ENCODE measurements at regions not wholly inside any gene's neighbourhood (a gene's known extent, or its start where the extent isn't known, plus 50 kb on each side); places are given as distances from the start of the nearest gene placed in this dataset.

DNA sequence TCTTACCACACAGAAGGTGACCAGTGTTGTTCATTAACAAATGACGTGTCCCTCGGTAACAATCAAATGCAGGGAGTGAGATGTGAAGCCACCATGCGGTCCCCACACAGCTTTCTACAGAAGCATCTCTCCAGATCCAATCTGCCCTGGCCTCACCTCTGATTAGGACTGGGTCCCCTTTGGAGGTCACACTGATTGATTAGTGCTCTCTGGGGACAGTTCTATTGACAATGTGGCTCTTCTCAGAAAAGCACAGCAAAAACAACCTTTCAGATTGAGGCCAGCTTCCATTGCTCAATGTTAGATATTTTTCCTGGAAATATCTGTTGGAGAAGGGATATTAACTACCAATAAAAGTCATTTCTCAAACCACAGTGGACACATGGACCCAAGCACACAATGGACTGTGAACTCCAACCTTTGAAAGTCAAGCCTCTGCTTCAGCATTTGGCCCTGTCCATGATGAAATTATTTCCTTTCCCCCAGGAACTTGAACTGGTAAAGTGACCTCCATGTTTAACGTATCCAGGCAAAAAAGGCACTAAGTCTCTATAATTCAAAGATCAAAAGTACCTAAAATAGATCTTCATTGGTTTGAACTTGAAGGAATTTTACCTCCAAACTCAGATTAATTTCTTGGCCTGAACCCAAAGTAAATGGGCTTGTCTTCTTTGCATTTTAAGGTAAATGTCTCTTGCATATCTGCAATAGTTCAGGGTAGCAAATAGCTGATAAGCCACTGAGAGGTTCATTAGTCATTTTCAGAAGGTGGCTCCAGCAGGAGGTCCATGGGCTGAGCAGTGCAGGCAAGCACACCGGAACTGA is 118.5 kb downstream of the FOXA2 start:
- Mint-ChIP-seq H3K27me3 (no peaks in the 10 kb centered on the region), H3K9me3 (no peaks in the 10 kb centered on the region), H3K36me3 (ENCODE audit: low read depth) (no peaks in the 10 kb centered on the region), H3K4me3 (no peak overlapping the region), H3K27ac (no peak overlapping the region), H3K4me1 (no peaks in the 10 kb centered on the region)
- DNase-seq (no peak), ATAC-seq (no peak)

DNA sequence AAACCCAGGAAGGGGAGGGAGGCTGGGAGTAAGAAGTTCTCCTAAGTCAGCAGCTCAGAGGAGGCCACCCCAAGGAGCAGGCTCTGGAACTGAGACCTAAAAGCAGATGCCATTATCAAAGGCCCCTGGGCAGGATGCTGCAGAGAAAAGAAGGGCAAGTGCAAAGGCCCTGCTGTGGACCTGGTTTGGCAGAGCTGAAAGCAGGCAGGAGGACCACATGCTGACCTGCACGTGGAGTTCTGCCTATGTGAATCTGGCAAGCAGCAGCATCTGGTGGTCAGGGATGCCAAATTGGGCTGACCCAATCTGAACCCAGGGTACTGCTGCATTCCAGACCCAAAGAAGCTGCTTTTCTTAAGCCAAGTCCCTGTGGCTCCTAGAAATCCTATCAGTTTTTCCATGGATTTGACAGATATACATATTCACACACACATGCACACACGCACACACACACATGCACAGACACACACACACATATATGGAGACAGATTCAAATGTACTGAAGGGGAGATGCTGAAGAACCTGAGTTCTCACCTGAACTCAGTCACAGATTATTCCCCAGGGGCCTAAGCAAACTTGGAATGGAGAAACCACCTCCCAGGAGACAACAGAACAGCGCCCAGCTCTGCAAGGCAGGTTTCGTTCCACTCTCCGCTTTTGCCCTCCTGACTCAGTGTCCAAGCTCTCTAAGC is 119.9 kb downstream of the FOXA2 start:
- Mint-ChIP-seq H3K4me1 (no peaks in the 10 kb centered on the region), H3K27me3 (no peaks in the 10 kb centered on the region), H3K9me3 (no peaks in the 10 kb centered on the region), H3K4me3 (no peak overlapping the region), H3K27ac (no peak overlapping the region), H3K36me3 (ENCODE audit: low read depth) (no peaks in the 10 kb centered on the region)
- DNase-seq = no peak
- ATAC-seq = no peak

DNA sequence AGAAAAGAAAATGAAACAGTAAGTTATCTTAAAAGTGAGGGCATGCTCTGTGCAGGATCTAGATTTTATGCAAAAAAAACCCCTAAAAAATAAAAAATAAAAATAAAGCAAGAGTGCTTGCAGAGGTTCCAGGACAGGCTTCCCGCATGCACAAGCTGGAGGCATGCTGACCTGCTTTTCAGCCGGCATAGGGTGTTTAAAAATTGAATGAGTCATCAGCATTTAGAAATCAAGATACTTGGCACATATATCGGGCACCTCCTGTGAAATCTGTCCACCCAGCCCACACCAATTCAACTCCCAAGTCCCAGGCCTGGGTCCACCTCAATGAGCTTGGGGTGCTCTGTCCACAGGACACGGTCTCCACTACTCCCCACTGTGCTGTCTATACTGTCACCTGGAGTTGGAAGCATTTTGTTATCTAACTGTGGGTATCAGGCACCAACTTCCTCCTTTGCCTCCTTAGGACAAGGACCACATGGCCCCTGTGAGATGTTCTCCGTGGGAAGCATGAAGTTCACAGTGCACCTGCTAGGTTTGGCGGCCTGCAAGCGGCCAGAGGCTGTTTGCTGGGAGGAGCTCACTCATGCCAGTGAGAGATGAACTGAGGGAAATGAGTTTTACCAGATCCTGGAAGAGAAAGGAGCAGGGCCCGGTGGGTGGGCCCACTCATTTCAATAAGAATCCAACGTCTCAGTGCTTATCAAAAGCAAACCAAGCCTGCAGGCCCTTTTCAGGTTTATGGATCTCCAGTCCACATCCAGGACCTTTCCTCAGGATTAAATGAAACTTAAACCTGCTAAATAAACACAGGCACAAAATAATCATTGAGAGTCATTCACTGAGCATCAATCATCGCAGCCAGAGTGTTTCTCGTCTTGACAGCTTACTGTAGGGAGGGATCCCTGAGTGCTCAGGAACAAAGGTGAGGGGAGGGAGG is 121.1 kb downstream of the FOXA2 start:
- Mint-ChIP-seq H3K4me3 (no peak overlapping the region), H3K27ac (no peak overlapping the region), H3K36me3 (ENCODE audit: low read depth) (no peaks in the 10 kb centered on the region), H3K4me1 (no peaks in the 10 kb centered on the region), H3K9me3 (no peaks in the 10 kb centered on the region), H3K27me3 (no peaks in the 10 kb centered on the region)
- no peak for ATAC-seq
- DNase-seq = no peak

DNA sequence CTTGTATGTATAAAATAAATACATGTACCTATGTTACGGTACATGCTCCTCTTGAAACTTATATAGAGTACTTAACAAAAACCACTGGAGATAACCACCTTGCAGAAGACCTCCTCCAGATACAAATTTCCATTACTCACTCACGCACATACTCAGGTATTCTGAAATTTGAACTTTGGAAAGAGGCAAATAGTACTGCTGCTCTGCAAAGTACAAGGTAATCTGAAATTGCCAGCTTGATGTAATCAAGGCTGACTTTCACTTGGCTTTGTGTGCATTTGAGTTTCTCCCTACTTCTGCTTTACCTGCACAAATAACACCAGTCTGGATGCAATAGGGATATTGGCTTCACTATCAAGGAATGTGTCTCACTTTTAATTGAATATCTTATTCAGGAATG is 123.6 kb downstream of the FOXA2 start:
- DNase-seq (no peak), ATAC-seq (no peak)
- no peaks in the 10 kb centered on the region for H3K27me3 Mint-ChIP-seq
- H3K4me3 Mint-ChIP-seq = no peak overlapping the region
- H3K9me3 Mint-ChIP-seq = no peaks in the 10 kb centered on the region
- H3K36me3 Mint-ChIP-seq (ENCODE audit: low read depth) = no peaks in the 10 kb centered on the region
- H3K4me1 Mint-ChIP-seq = no peaks in the 10 kb centered on the region
- no peak overlapping the region for H3K27ac Mint-ChIP-seq

DNA sequence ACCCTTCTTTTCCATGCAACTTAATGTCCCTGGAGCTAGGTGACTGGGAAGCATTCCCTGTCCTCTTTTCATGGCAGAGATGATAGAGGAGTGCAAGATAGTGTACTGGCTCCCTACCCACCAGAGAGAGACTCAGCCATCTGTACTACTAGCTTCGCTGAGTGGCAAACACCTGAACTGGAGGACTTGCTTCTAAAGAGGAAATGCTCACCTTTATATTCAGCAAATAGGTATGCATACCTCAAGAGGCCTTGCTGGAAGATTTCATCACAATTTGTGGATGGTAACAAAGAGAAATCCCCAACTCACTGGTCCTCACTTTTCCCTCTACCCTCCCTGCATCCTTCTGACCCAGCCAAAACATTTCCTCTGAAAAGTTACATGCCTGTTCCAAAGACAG is 124.1 kb downstream of the FOXA2 start:
- DNase-seq = no peak
- no peak for ATAC-seq

DNA sequence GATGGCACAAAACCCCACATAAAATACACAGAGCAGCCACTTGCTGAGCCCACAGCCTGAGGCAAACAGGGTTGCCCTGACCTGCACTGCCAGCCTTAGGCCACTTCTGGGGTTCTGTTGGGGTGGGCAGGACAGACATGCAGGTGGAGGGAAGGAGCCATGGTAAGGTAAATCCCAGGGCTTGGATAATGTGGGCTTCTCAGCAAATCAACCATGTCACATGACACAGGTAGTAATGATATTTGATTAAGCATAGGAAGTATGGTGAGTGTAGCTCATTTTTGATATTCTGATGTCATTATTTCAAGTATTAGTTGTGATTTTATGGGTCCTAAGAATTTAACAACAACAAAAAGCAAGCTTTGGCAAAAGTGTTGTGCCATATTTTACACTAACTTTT is 124.6 kb downstream of the FOXA2 start:
- no peaks in the 10 kb centered on the region for H3K9me3 Mint-ChIP-seq
- no peak overlapping the region for H3K4me3 Mint-ChIP-seq
- no peak for ATAC-seq
- H3K27ac Mint-ChIP-seq = no peak overlapping the region
- no peak for DNase-seq
- H3K36me3 Mint-ChIP-seq (ENCODE audit: low read depth) = no peaks in the 10 kb centered on the region
- no peaks in the 10 kb centered on the region for H3K4me1 Mint-ChIP-seq
- H3K27me3 Mint-ChIP-seq = no peaks in the 10 kb centered on the region

More for the DNA sequence above, 124.1 kb downstream of the FOXA2 start:
- Mint-ChIP-seq H3K27ac (no peak overlapping the region), H3K27me3 (no peaks in the 10 kb centered on the region), H3K36me3 (ENCODE audit: low read depth) (no peaks in the 10 kb centered on the region), H3K9me3 (no peaks in the 10 kb centered on the region), H3K4me1 (no peaks in the 10 kb centered on the region), H3K4me3 (no peak overlapping the region)

DNA sequence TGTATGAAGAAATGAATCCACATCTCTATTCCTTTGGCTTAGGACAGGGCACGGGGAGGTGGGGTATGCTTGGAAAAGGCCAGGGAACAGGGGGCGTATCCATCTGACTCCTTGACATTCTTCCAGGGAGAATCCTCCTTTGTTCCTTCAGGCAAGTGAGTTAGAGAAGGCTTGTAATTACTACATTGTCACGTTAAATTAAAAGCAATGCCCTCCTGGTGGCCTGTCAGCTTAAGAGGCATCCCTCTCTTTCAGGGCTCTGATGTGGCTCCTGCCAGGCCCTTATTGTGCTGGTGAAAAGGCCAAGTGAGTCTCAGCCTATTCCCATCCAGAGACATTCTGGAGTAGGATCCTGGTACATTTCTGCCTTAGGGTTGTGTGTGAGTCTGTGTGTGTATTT is 128.3 kb downstream of the FOXA2 start:
- Mint-ChIP-seq H3K36me3 (ENCODE audit: low read depth) (no peaks in the 10 kb centered on the region), H3K27ac (no peak overlapping the region), H3K9me3 (no peaks in the 10 kb centered on the region), H3K4me3 (no peak overlapping the region), H3K27me3 (peaks cover 2% of the 10 kb centered on the region), H3K4me1 (no peaks in the 10 kb centered on the region)
- DNase-seq = no peak
- no peak for ATAC-seq

DNA sequence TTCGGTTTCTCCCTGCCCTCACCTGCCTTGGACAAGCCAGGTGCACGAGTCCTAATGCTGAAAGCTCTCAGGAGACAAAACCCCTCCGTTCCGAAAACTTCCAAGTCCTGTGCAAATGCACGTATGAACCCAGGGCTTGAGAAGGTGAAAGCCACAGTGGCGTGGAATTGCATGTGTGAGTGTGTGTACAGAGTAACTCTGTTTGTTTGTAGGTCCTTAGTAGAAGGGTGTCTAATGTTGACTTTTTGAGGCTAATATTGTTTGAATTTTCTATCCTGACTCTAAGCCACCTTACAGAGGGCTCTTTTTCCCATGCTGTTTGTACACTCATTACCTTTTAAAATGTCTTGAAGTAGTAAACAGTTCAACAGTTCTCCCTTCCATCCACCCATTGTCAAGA is 129.1 kb downstream of the FOXA2 start:
- Mint-ChIP-seq H3K27ac (no peak overlapping the region), H3K4me3 (no peak overlapping the region), H3K27me3 (peaks cover 2% of the 10 kb centered on the region), H3K9me3 (no peaks in the 10 kb centered on the region), H3K36me3 (ENCODE audit: low read depth) (no peaks in the 10 kb centered on the region), H3K4me1 (no peaks in the 10 kb centered on the region)
- ATAC-seq (no peak), DNase-seq (no peak)

DNA sequence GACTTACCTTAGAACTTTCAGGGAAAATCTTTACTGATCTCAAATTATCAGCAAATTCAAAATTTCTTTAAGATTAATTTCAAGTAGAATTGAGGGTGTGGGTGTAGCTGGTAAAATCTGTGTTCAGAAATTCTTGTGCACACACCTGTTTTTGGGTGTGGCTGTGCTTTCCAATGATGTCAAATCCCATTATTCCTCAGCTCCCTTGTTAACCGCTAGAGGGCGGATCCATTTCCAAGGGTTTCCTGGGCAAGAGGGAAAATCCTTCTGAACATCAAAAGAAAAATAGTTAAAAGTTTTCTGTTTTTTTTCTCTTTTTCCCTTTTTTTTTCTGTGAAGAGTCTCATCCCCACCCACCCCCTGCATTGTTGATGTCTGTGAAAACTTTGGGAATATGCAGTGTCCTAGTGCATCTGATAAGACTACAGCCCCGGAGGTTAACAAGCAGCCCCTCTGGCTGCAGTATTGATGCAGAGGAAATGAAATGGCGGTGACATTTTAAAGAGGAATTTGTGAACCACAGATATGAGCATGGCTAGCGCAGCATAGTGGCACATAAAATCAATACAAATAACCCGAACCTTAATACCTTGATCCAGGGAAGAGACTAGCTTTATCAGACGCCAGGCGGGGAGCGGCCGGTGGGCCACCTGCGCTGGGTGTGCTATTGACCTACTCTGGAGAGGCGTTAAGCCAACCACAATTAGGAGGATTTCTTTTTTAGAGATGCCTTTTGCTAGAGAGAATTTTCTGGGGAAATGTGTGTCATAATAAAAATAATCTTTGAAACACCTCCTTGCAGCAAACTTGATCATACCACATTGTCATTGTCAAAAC is 130.9 kb downstream of the FOXA2 start:
- Mint-ChIP-seq H3K4me1 (no peaks in the 10 kb centered on the region), H3K36me3 (ENCODE audit: low read depth) (no peaks in the 10 kb centered on the region), H3K27ac (no peak overlapping the region), H3K9me3 (no peaks in the 10 kb centered on the region), H3K4me3 (no peak overlapping the region), H3K27me3 (peaks cover 2% of the 10 kb centered on the region)
- DNase-seq (no peak), ATAC-seq (no peak)

DNA sequence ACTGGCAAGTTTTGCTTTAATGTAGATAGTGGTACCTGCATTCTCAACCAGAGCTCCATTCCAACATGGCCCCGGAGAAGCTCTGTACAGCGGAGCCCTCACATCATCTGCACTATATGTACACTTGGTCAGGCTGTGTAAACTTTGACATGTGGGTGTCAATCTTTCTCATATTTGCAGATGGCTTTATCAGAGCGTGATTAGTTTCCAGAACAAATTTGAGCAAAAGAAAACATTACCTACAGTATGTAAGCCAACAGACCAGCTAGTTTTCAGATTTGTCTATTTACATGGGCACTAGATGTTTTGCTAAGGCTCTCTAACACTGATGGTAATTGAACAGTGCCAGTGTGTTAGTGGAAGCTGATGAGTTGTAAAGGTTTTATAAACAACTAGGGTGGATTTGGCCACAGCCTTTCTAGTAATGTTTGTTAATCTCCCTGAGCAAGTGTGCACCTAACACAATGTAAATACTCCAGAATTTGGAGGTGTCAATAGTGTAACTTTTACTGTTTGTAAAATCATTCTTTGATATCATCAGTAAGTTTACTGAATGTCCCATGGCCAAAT is 131.8 kb downstream of the FOXA2 start:
- ATAC-seq (no peak), DNase-seq (no peak)
- Mint-ChIP-seq H3K36me3 (ENCODE audit: low read depth) (no peaks in the 10 kb centered on the region), H3K4me1 (no peaks in the 10 kb centered on the region), H3K27me3 (peaks cover 2% of the 10 kb centered on the region), H3K9me3 (no peaks in the 10 kb centered on the region), H3K4me3 (no peak overlapping the region), H3K27ac (no peak overlapping the region)

DNA sequence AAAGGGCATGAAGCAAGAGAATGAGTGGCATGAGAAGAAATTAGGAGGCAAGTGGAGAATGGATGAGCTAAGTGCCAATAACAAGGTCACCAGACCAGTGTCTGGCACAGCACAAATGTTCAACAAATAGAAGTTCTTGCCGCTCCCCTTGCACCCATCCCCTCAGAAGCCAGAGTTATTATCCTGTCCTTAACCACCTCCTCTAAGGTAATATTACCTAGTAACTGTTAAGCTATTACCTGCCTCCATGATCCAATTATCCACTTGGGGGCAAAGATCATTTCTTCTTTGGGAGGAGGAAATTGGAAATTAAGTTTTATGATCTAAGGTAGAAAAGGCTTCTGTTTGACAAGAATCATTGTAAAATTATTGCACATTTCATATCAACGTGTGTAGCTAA is 133.8 kb downstream of the FOXA2 start:
- Mint-ChIP-seq H3K4me3 (no peak overlapping the region), H3K36me3 (ENCODE audit: low read depth) (no peaks in the 10 kb centered on the region), H3K9me3 (no peaks in the 10 kb centered on the region), H3K27ac (no peak overlapping the region), H3K4me1 (no peaks in the 10 kb centered on the region), H3K27me3 (peaks cover 2% of the 10 kb centered on the region)
- DNase-seq = no peak
- ATAC-seq = no peak

DNA sequence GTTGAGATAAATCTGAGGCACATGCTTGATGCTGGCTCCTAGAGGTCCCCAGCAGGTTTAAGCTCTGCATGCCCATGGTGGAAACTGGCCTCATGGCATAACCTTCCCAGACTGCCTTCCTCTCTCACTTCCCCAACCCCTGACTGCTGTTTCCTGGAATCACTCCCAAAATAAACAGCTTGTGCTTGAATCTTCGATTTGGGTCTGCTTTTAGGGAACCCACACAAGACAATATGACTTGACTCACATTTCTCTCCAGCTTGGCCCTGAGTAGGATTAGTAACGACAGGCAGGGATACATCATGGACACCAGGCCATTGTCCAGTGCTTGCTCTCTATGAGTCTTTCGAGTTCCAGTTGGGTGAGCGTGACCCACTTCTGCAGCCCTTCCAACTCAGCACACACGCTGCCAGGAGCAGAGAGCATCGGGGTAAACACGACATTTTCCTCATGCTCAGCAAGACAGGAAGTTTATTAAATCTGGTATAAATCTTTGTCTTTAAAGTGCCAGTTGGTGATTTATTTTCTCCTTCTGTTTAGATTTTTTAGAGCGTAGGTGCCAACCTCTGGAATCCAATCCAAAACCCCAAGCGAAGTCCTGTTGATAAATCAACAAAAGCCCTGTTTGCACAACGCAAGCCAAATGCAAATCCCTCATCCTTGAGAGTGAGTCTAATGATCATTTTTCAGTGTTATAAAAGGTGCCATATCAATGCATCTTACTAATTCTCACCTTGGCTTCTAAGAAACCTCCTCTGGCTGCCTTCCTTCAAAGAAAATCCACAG is 135.0 kb downstream of the FOXA2 start:
- Mint-ChIP-seq H3K36me3 (ENCODE audit: low read depth) (no peaks in the 10 kb centered on the region), H3K9me3 (no peaks in the 10 kb centered on the region), H3K4me1 (no peaks in the 10 kb centered on the region), H3K27ac (no peak overlapping the region), H3K27me3 (peaks cover 4% of the 10 kb centered on the region), H3K4me3 (no peak overlapping the region)
- DNase-seq = no peak
- ATAC-seq = no peak

DNA sequence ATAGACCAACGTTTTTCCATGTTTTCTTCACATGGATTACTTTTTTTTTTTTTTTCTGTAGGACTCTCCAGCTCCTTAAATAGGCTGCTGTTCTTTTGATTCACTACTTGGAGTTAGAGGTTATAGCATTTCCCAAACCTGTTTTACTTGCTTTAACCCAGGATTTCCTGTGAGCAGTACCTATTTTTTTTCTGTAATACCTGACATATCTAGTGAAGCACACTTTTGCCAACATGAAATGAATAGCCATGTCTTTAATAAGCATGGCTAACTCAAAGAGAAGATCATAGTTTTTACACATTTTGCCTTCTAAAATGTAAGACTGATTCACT is 137.0 kb downstream of the FOXA2 start:
- H3K27ac Mint-ChIP-seq = no peak overlapping the region
- H3K27me3 Mint-ChIP-seq = peaks cover 2% of the 10 kb centered on the region
- H3K9me3 Mint-ChIP-seq = no peaks in the 10 kb centered on the region
- H3K36me3 Mint-ChIP-seq (ENCODE audit: low read depth) = no peaks in the 10 kb centered on the region
- no peak overlapping the region for H3K4me3 Mint-ChIP-seq
- H3K4me1 Mint-ChIP-seq = no peaks in the 10 kb centered on the region
- ATAC-seq (no peak), DNase-seq (no peak)

All from activated naive CD8-positive, alpha-beta T cell treated with anti-CD3 and anti-CD28 coated beads, Interleukin-2, amount 50 U/mL, for 24 hours (primary cell).